GM23338 (cell line): ENCODE measurements at regions not wholly inside any gene's neighbourhood (a gene's known extent, or its start where the extent isn't known, plus 50 kb on each side); places are given as distances from the start of the nearest gene placed in this dataset.

Experiments used
- ATAC-seq: fragments of 200-7000 bp; cut with Tn5 transposase; 3 replicates; pipeline ENCODE4 v1.9.1; 2020
- DNase-seq: peaks from one replicate; pipeline ENCODE4 v3.0.0-alpha.2; 2015; ENCODE audit warnings: low spot score
- H2AFZ ChIP-seq: fragments of 200-600 bp; sonication (generic); 2 replicates; pipeline ENCODE4 v1.8.0; 2016; ENCODE audit warnings: antibody characterized with exemption, mild to moderate bottlenecking, moderate library complexity
- H3F3A ChIP-seq: fragments of 200-600 bp; sonication (generic); replicated peaks from 2 replicates; pipeline ENCODE4 v1.8.0; 2017; ENCODE audit warnings: antibody characterized with exemption, mixed run types, low read depth
- H3K27ac ChIP-seq: fragments of 200-600 bp; sonication (generic); 2 replicates; pipeline ENCODE4 v1.6.1; 2016; ENCODE audit warnings: low read depth
- H3K27me3 ChIP-seq: fragments of 200-600 bp; sonication (generic); 2 replicates; pipeline ENCODE4 v1.8.0; 2016; ENCODE audit warnings: mild to moderate bottlenecking, mixed run types, moderate library complexity; ENCODE audit not compliant: insufficient read depth
- H3K36me3 ChIP-seq: fragments of 200-600 bp; sonication (generic); 2 replicates; pipeline ENCODE4 v1.8.0; 2016; ENCODE audit warnings: mild to moderate bottlenecking; ENCODE audit not compliant: insufficient read depth
- H3K4me1 ChIP-seq: fragments of 200-600 bp; sonication (generic); 2 replicates; pipeline ENCODE4 v1.8.0; 2016; ENCODE audit warnings: mild to moderate bottlenecking, moderate library complexity; ENCODE audit not compliant: insufficient read depth
- H3K4me2 ChIP-seq: fragments of 200-600 bp; sonication (generic); 2 replicates; pipeline ENCODE4 v1.7.1; 2017; ENCODE audit warnings: mixed run types
- H3K4me3 ChIP-seq: fragments of 200-600 bp; sonication (generic); 2 replicates; pipeline ENCODE4 v1.6.1; 2016; ENCODE audit warnings: mixed run types
- H3K79me2 ChIP-seq: fragments of 200-600 bp; sonication (generic); replicated peaks from 2 replicates; pipeline ENCODE4 v1.8.0; 2017; ENCODE audit warnings: mild to moderate bottlenecking; ENCODE audit not compliant: insufficient read depth
- H3K9me2 ChIP-seq: fragments of 200-600 bp; sonication (generic); 2 replicates; pipeline ENCODE4 v1.8.0; 2017; ENCODE audit not compliant: insufficient read depth
- H4K20me1 ChIP-seq: fragments of 200-600 bp; sonication (generic); replicated peaks from 2 replicates; pipeline ENCODE4 v1.8.0; 2017; ENCODE audit warnings: mild to moderate bottlenecking; ENCODE audit not compliant: insufficient read depth
- H3K27ac Mint-ChIP-seq: 2 replicates; pipeline ENCODE4 v1.8.0; 2020; ENCODE audit warnings: inconsistent platforms, mild to moderate bottlenecking, moderate library complexity, mixed read lengths
- H3K27me3 Mint-ChIP-seq: 3 replicates; pipeline ENCODE4 v1.8.0; 2022; ENCODE audit warnings: low read depth, mild to moderate bottlenecking, moderate library complexity, mixed read lengths, inconsistent platforms; ENCODE audit not compliant: insufficient read depth, poor library complexity
- H3K36me3 Mint-ChIP-seq: 3 replicates; pipeline ENCODE4 v1.8.0; 2021; ENCODE audit warnings: low read depth, mild to moderate bottlenecking, inconsistent platforms, moderate library complexity, mixed read lengths
- H3K4me1 Mint-ChIP-seq: 3 replicates; pipeline ENCODE4 v1.8.0; 2020; ENCODE audit warnings: mild to moderate bottlenecking, inconsistent platforms, mixed read lengths
- H3K4me3 Mint-ChIP-seq: 3 replicates; pipeline ENCODE4 v1.8.0; 2021; ENCODE audit warnings: moderate library complexity, mild to moderate bottlenecking, inconsistent platforms, mixed read lengths
- H3K9me3 Mint-ChIP-seq: 3 replicates; pipeline ENCODE4 v1.8.0; 2020; ENCODE audit warnings: moderate library complexity, mild to moderate bottlenecking, inconsistent platforms, mixed read lengths
- CREB1 ChIP-seq: fragments of 250-450 bp; sonication (Bioruptor Pico); IDR thresholded peaks from 2 replicates; pipeline ENCODE4 v1.5.0; 2020; ENCODE audit warnings: low read depth, mild to moderate bottlenecking, moderate library complexity
- ETS1 ChIP-seq: IDR thresholded peaks from 2 replicates; pipeline ENCODE4 v1.6.1; 2016; ENCODE audit warnings: antibody characterized with exemption
- EZH2 ChIP-seq: fragments of 200-600 bp; sonication (generic); IDR thresholded peaks from one replicate; pipeline ENCODE4 v1.8.0; 2017; ENCODE audit warnings: antibody characterized with exemption, mild to moderate bottlenecking, low read depth; ENCODE audit not compliant: unreplicated experiment
- EZH2phosphoT487 ChIP-seq: fragments of 200-600 bp; sonication (generic); IDR thresholded peaks from one replicate; pipeline ENCODE4 v1.8.1; 2018; ENCODE audit warnings: antibody characterized with exemption; ENCODE audit not compliant: unreplicated experiment
- JUNB ChIP-seq: IDR thresholded peaks from one replicate; pipeline ENCODE4 v1.6.1; 2016; ENCODE audit warnings: antibody characterized with exemption; ENCODE audit not compliant: unreplicated experiment
- NANOG ChIP-seq: IDR thresholded peaks from 2 replicates; pipeline ENCODE4 v1.6.1; 2016; ENCODE audit warnings: antibody characterized with exemption, borderline replicate concordance
- POLR2AphosphoS5 ChIP-seq: IDR thresholded peaks from 2 replicates; pipeline ENCODE4 v1.6.1; 2016; ENCODE audit warnings: antibody characterized with exemption, low read depth
- STAT1 ChIP-seq: IDR thresholded peaks from one replicate; pipeline ENCODE4 v1.6.1; 2016; ENCODE audit warnings: antibody characterized with exemption; ENCODE audit not compliant: unreplicated experiment
- ZNF114 ChIP-seq: fragments of 250-450 bp; sonication (Bioruptor Pico); IDR thresholded peaks from 2 replicates; pipeline ENCODE4 v1.5.0; 2020; ENCODE audit warnings: mild to moderate bottlenecking, moderate library complexity
- ZNF331 ChIP-seq: fragments of 250-450 bp; sonication (Bioruptor Pico); IDR thresholded peaks from 2 replicates; pipeline ENCODE4 v1.5.0; 2020; ENCODE audit warnings: low read depth, mild to moderate bottlenecking, moderate library complexity
- TF ChIP-seq, protein P1 (sequence below): IDR thresholded peaks from one replicate; pipeline ENCODE4 v1.6.1; 2018; ENCODE audit warnings: antibody characterized with exemption; ENCODE audit not compliant: unreplicated experiment
- TF ChIP-seq, protein P2 (sequence below), 2 experiments: fragments of 200-600 bp in 1 of 2; sonication (generic) in 1 of 2; conservative IDR thresholded peaks; 2 replicates each; pipeline versions ENCODE4 v1.5.1 to v1.6.1; 2016 to 2017; ENCODE audit warnings: antibody characterized with exemption in 2 of 2, low read depth in 2 of 2, mild to moderate bottlenecking in 2 of 2, moderate library complexity in 1 of 2

DNA sequence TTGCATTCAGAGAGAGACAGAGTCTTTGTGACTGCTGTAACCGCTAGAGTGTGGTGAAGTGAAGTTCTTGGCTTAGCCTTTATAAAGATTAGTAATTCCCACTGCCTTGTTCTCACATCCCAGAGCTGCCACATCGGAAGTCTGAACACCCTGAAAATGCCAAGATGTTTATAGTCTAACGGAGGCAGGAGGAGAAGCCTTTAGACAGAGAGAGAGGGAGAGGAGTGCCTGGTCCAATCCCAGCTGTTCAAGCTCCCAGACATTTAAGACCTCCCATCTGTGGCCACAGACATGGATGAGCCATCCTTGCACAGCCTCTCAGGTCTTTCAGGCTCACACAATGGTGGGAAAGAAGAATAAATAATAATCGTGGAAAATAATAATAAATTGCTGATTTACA, 1422.8 kb upstream of the EYS start (continued):
- TF ChIP-seq, protein P1, sequence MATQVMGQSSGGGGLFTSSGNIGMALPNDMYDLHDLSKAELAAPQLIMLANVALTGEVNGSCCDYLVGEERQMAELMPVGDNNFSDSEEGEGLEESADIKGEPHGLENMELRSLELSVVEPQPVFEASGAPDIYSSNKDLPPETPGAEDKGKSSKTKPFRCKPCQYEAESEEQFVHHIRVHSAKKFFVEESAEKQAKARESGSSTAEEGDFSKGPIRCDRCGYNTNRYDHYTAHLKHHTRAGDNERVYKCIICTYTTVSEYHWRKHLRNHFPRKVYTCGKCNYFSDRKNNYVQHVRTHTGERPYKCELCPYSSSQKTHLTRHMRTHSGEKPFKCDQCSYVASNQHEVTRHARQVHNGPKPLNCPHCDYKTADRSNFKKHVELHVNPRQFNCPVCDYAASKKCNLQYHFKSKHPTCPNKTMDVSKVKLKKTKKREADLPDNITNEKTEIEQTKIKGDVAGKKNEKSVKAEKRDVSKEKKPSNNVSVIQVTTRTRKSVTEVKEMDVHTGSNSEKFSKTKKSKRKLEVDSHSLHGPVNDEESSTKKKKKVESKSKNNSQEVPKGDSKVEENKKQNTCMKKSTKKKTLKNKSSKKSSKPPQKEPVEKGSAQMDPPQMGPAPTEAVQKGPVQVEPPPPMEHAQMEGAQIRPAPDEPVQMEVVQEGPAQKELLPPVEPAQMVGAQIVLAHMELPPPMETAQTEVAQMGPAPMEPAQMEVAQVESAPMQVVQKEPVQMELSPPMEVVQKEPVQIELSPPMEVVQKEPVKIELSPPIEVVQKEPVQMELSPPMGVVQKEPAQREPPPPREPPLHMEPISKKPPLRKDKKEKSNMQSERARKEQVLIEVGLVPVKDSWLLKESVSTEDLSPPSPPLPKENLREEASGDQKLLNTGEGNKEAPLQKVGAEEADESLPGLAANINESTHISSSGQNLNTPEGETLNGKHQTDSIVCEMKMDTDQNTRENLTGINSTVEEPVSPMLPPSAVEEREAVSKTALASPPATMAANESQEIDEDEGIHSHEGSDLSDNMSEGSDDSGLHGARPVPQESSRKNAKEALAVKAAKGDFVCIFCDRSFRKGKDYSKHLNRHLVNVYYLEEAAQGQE = no peak
- TF ChIP-seq JUNB = no peak
- TF ChIP-seq ZNF114 = no peak
- TF ChIP-seq CREB1 (CRISPR knock-in tag) = no peak
- TF ChIP-seq EZH2phosphoT487 = no peak
- TF ChIP-seq NANOG = no peak
- TF ChIP-seq ZNF331 (CRISPR knock-in tag) = no peak
- TF ChIP-seq ETS1 = no peak
- no peak for TF ChIP-seq EZH2
- TF ChIP-seq POLR2AphosphoS5 = no peak
- TF ChIP-seq, protein P2, sequence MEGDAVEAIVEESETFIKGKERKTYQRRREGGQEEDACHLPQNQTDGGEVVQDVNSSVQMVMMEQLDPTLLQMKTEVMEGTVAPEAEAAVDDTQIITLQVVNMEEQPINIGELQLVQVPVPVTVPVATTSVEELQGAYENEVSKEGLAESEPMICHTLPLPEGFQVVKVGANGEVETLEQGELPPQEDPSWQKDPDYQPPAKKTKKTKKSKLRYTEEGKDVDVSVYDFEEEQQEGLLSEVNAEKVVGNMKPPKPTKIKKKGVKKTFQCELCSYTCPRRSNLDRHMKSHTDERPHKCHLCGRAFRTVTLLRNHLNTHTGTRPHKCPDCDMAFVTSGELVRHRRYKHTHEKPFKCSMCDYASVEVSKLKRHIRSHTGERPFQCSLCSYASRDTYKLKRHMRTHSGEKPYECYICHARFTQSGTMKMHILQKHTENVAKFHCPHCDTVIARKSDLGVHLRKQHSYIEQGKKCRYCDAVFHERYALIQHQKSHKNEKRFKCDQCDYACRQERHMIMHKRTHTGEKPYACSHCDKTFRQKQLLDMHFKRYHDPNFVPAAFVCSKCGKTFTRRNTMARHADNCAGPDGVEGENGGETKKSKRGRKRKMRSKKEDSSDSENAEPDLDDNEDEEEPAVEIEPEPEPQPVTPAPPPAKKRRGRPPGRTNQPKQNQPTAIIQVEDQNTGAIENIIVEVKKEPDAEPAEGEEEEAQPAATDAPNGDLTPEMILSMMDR (conservative IDR thresholded peaks at IDR 0.05; ENCODE audit: low read depth in 2 of 2) = no peak
- no peak for TF ChIP-seq STAT1

DNA sequence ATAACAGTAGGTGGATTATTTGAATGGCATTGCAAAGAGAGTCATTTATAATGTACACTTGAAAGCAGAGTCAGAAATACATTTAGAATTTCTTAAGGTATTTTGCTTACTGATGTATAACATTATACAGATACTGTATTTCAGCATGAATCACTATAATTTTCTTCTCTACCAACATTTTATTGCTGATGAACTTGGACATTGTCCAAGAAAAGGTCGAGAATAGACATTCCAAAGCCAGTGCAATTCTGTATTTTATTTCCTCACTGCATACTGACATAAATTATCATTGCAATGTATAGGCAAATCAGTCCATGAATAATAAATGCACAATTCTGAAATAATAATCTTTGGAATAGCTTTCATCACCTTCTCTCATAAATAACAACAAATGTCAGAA, 1420.0 kb upstream of the EYS start:
- Histone ChIP-seq H3K4me3 (no peak overlapping the region), H3K9me2 (no peaks in the 10 kb centered on the region), H4K20me1 (no peaks in the 10 kb centered on the region), H3K4me2 (no peak overlapping the region), H3K36me3 (no peaks in the 10 kb centered on the region), H3K4me1 (no peaks in the 10 kb centered on the region), H3K79me2 (no peaks in the 10 kb centered on the region), H2AFZ (no peak overlapping the region), H3F3A (no peaks in the 10 kb centered on the region), H3K27ac (no peak overlapping the region), H3K27me3 (no peaks in the 10 kb centered on the region)
- Mint-ChIP-seq H3K4me1 (no peaks in the 10 kb centered on the region), H3K27ac (no peak overlapping the region), H3K36me3 (no peaks in the 10 kb centered on the region), H3K9me3 (no peaks in the 10 kb centered on the region), H3K4me3 (no peak overlapping the region), H3K27me3 (no peaks in the 10 kb centered on the region)
- ATAC-seq = no peak
- no peak for DNase-seq
- TF ChIP-seq STAT1 (no peak), ZNF114 (no peak), EZH2 (no peak), EZH2phosphoT487 (no peak), ZNF331 (CRISPR knock-in tag) (no peak), JUNB (no peak), NANOG (no peak), ETS1 (no peak), CREB1 (CRISPR knock-in tag) (no peak), POLR2AphosphoS5 (no peak)
- TF ChIP-seq, protein P1 = no peak
- TF ChIP-seq, protein P2 (conservative IDR thresholded peaks at IDR 0.05; ENCODE audit: low read depth in 2 of 2) = no peak
